Lower leg skin (tissue), 4 donors: ENCODE measurements at regions not wholly inside any gene's neighbourhood (a gene's known extent, or its start where the extent isn't known, plus 50 kb on each side); places are given as distances from the start of the nearest gene placed in this dataset.

Experiments used
- DNase-seq, 2 donors: peaks; one replicate each; pipeline ENCODE4 v3.0.0-alpha.2; 2019; ENCODE audit warnings: low spot score in 2 of 2
- H3K4me3 ChIP-seq: fragments of 200-600 bp; sonication (generic); 2 replicates; pipeline ENCODE4 v1.5.1; 2017; ENCODE audit warnings: mild to moderate bottlenecking, low read depth; ENCODE audit not compliant: poor library complexity, severe bottlenecking
- POLR2A ChIP-seq, 2 donors: fragments of 450-650 bp; IDR thresholded peaks; one replicate each; pipeline ENCODE4 v1.6.1; 2016 to 2017; ENCODE audit warnings: antibody characterized with exemption in 2 of 2, mild to moderate bottlenecking in 1 of 2, moderate library complexity in 1 of 2
- WGBS, 2 donors: methylation state at CpG; one replicate each; pipeline ENCODE4 v1.1.5; 2018; 5-methylcytosine and 5-hydroxymethylcytosine counted together
- intact Hi-C: fragments of 100-400 bp; cut with DNase I; formaldehyde crosslinking; loops from one replicate; pipeline ENCODE4 v1.15.0; 2023; ENCODE audit warnings: low total_unique reads
- TF ChIP-seq, protein P1 (sequence below), 3 donors: fragments of 450-650 bp; IDR thresholded peaks; one replicate each; pipeline ENCODE4 v1.5.1; 2016; ENCODE audit warnings: antibody characterized with exemption in 3 of 3, mild to moderate bottlenecking in 3 of 3, moderate library complexity in 2 of 3

DNA sequence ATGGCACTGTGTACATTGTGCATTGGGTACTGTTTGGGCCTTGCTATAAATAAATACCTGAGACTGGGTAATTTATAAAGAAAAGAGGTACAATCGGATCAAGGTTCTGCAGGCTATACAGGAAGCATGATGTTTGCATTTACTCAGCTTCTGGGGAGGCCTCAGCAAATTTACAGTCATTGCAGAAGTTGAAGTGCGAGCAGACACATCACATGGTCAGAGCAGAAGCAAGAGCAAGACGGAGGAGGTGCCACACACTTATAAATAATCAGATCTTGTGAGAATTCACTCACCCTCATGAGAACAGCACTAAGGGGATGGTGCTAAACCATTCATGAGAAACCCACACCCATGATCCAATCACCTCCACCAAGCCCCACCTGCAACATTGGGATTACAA is 505.0 kb downstream of the ARAP2 start:
- no peak overlapping the region for H3K4me3 ChIP-seq
- 48 to 56% methylated on average over 3 of the region's 3 CpGs for WGBS, 2 donors
- intact Hi-C loops: no loop called here
- no peak for DNase-seq
- TF ChIP-seq POLR2A (IDR thresholded peaks at IDR 0.05): no peak
- TF ChIP-seq, protein P1, sequence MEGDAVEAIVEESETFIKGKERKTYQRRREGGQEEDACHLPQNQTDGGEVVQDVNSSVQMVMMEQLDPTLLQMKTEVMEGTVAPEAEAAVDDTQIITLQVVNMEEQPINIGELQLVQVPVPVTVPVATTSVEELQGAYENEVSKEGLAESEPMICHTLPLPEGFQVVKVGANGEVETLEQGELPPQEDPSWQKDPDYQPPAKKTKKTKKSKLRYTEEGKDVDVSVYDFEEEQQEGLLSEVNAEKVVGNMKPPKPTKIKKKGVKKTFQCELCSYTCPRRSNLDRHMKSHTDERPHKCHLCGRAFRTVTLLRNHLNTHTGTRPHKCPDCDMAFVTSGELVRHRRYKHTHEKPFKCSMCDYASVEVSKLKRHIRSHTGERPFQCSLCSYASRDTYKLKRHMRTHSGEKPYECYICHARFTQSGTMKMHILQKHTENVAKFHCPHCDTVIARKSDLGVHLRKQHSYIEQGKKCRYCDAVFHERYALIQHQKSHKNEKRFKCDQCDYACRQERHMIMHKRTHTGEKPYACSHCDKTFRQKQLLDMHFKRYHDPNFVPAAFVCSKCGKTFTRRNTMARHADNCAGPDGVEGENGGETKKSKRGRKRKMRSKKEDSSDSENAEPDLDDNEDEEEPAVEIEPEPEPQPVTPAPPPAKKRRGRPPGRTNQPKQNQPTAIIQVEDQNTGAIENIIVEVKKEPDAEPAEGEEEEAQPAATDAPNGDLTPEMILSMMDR (IDR thresholded peaks at IDR 0.05): no peak

DNA sequence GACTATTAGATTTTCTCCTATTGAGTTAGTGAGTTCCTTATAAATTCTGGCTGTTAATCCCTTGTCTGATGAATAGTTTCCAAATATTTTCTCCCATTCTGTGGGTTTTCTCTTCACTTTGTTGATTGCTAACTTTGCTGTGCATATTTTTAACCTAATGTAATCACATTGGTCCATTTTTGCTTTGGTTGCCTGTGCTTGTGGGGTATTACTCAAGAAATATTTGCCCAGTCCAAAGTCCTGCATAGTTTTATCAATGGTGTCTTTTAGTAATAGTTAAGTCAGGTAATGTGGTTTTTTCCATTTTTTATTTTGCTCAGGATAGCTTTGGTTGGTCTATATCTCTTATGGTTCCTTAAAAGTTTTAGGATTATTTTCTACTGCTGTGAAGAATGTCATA is 490.3 kb downstream of the ARAP2 start:
- intact Hi-C loops: no loop called here
- no peak for DNase-seq
- TF ChIP-seq, protein P1 (IDR thresholded peaks at IDR 0.05): no peak
- no peak for TF ChIP-seq POLR2A (IDR thresholded peaks at IDR 0.05)
- H3K4me3 ChIP-seq: no peak overlapping the region

DNA sequence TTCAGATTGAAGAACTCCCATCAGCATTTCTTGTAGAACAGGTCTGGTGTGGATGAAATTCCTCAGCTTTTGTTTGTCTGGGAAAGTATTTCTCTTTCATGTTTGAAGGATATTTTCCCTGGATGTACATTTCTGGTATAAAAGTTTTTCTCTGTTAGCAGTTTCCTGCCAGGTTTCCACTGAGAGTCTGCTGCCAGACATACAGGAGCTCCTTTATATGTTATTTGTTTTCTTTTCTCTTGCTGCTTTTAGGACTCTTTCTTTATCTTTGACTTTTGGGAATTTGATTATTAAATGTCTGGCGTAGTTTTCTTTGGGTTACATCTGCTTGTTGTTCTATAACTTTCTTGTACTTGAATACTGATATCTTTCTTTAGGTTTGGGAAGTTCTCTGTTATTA is 486.5 kb downstream of the ARAP2 start:
- H3K4me3 ChIP-seq: no peak overlapping the region
- no peak for TF ChIP-seq POLR2A (IDR thresholded peaks at IDR 0.05)
- TF ChIP-seq, protein P1 (IDR thresholded peaks at IDR 0.05): no peak
- intact Hi-C loops: no loop called here
- 64 to 81% methylated on average over 1 of the region's 1 CpG for WGBS, 2 donors
- no peak for DNase-seq

DNA sequence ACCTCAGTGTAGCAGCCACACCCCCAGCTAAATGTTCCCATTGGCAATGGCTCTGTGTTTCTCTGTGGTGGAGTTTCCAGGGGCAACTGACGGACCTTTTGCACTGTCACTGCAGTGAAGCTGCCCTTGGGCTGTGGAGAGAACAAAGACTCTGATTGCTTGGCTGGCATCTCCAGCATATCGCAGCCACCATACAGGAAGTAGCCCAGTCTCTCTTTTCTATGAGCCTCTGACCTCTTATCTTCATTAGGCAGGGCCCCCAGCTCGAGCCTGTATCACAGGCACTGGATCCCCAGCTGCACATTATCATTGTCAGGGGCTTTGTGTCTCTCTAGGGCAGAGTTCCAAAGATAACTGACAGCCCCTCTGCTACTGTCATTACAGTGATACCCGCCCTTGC is 483.5 kb downstream of the ARAP2 start:
- H3K4me3 ChIP-seq: no peak overlapping the region
- TF ChIP-seq, protein P1 (IDR thresholded peaks at IDR 0.05): no peak
- no peak for TF ChIP-seq POLR2A (IDR thresholded peaks at IDR 0.05)
- DNase-seq: no peak
- 52 to 65% methylated on average over 4 of the region's 4 CpGs for WGBS, 2 donors
- intact Hi-C loops: no loop called here

DNA sequence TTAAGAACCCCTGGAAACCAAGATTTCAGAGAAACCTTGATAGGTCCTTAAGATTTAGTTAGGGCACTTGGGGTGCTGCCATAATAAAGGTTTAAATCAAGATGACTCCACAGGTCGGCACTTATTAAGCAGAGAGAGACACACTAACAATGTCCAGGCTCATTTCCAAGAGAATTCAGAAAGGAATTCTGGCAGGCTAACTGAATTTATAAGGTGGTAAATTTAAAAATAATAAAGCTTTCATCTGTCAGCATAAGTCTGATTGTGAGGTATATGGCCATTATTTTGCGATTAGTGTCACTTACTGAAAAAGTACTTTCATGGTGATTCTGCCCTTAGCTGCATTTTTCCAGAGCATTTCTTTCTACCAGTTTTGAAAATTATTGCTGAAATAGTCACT is 472.7 kb downstream of the ARAP2 start:
- no peak overlapping the region for H3K4me3 ChIP-seq
- TF ChIP-seq, protein P1 (IDR thresholded peaks at IDR 0.05): no peak
- TF ChIP-seq POLR2A (IDR thresholded peaks at IDR 0.05): no peak
- no peak for DNase-seq
- intact Hi-C loops: no loop called here
- 30 to 34% methylated on average over 2 of the region's 2 CpGs for WGBS, 2 donors

DNA sequence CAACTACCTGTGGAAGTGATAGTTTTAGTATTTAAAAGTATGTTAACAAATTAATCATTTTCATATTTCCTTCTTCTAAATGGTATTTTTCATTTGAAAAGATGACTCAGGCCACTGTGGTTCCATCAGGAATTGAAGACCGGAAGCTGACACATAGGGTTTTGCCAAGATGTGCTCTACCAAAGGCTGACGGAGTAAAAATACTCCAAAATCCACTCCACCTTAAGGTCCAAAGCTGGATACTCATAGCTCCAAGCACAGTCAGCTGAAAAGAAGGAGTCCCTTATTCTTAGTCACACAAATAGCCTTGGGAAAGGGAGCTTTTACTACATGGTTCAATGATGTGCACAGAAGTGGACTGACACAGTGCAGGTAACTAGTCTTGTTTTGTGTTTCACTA is 472.0 kb downstream of the ARAP2 start:
- intact Hi-C loops: no loop called here
- no peak overlapping the region for H3K4me3 ChIP-seq
- WGBS, 2 donors: 73 to 77% methylated on average over 2 of the region's 2 CpGs
- DNase-seq: no peak
- TF ChIP-seq, protein P1 (IDR thresholded peaks at IDR 0.05): no peak
- no peak for TF ChIP-seq POLR2A (IDR thresholded peaks at IDR 0.05)
